Endodermal cell (in vitro differentiated cells): ENCODE measurements at regions not wholly inside any gene's neighbourhood (a gene's known extent, or its start where the extent isn't known, plus 50 kb on each side); places are given as distances from the start of the nearest gene placed in this dataset.

Source experiments
- DNase-seq: peaks from one replicate; pipeline ENCODE4 v3.0.0-alpha.2; 2017
- H3K27ac ChIP-seq: 2 replicates; pipeline ENCODE4 v1.5.1; 2013; ENCODE audit warnings: mild to moderate bottlenecking, low read depth, low read length, moderate library complexity
- H3K27me3 ChIP-seq: 2 replicates; pipeline ENCODE4 v1.6.1; 2013; ENCODE audit warnings: mild to moderate bottlenecking, low read length, moderate library complexity; ENCODE audit not compliant: insufficient read depth, control insufficient read depth, poor library complexity, severe bottlenecking
- H3K36me3 ChIP-seq: 2 replicates; pipeline ENCODE4 v1.7.0; 2013; ENCODE audit warnings: mild to moderate bottlenecking, low read length, moderate library complexity; ENCODE audit not compliant: control insufficient read depth, insufficient read depth
- H3K4me1 ChIP-seq: one replicate; pipeline ENCODE4 v1.7.0; 2013; ENCODE audit warnings: low read length; ENCODE audit not compliant: control insufficient read depth, insufficient read depth
- H3K4me3 ChIP-seq: 2 replicates; pipeline ENCODE4 v1.5.1; 2013; ENCODE audit warnings: mild to moderate bottlenecking, low read length, moderate library complexity
- H3K9ac ChIP-seq: 2 replicates; pipeline ENCODE4 v1.6.1; 2013; ENCODE audit warnings: mild to moderate bottlenecking, low read length, moderate library complexity; ENCODE audit not compliant: poor library complexity, severe bottlenecking; ENCODE audit errors: extremely low read depth
- H3K9me3 ChIP-seq: 2 replicates; pipeline ENCODE4 v1.6.1; 2013; ENCODE audit warnings: mild to moderate bottlenecking, low read length, moderate library complexity; ENCODE audit not compliant: control insufficient read depth
- H3K27ac Mint-ChIP-seq: 2 replicates; pipeline ENCODE4 v1.8.0; 2020; ENCODE audit warnings: mixed read lengths
- H3K27me3 Mint-ChIP-seq: 2 replicates; pipeline ENCODE4 v1.8.0; 2021; ENCODE audit warnings: mild to moderate bottlenecking, mixed read lengths; ENCODE audit not compliant: insufficient read depth
- H3K36me3 Mint-ChIP-seq: 2 replicates; pipeline ENCODE4 v1.8.0; 2020; ENCODE audit warnings: low read depth, mixed read lengths
- H3K4me1 Mint-ChIP-seq: 2 replicates; pipeline ENCODE4 v1.8.0; 2020; ENCODE audit warnings: mixed read lengths
- H3K4me3 Mint-ChIP-seq: 2 replicates; pipeline ENCODE4 v1.8.0; 2020; ENCODE audit warnings: mild to moderate bottlenecking, moderate library complexity, mixed read lengths
- H3K9me3 Mint-ChIP-seq: 2 replicates; pipeline ENCODE4 v1.8.0; 2020; ENCODE audit warnings: mild to moderate bottlenecking, mixed read lengths
- CTCF ChIP-seq: fragments of 200-600 bp; sonication (generic); conservative IDR thresholded peaks from 2 replicates; pipeline ENCODE4 v1.5.0; 2021; ENCODE audit warnings: antibody characterized with exemption, mild to moderate bottlenecking
- WGBS, 2 experiments: methylation state at CpG; one replicate each; pipeline versions ENCODE4 v1.1.5 to v1.1.7; 2013; ENCODE audit warnings: missing lambda C conversion rate in 2 of 2, mixed read lengths in 1 of 2; ENCODE audit not compliant: insufficient coverage in 1 of 2, insufficient read length in 1 of 2; 5-methylcytosine and 5-hydroxymethylcytosine counted together

GRCh38 chr3:104180906-104181305, 1185.8 kb upstream of the ALCAM start:
- 74% methylated on average over 1 of the region's 1 CpG; no CpG with 5 or more reads in 1 of the 2 experiments for WGBS, 2 experiments
- no peaks in the 10 kb centered on the region for H3K27me3 Mint-ChIP-seq
- peaks cover 1% of the 10 kb centered on the region for H3K9me3 Mint-ChIP-seq
- Histone ChIP-seq H3K27ac (no peak overlapping the region), H3K4me1 (no peaks in the 10 kb centered on the region), H3K9me3 (no peaks in the 10 kb centered on the region), H3K4me3 (no peak overlapping the region), H3K9ac (no peak overlapping the region), H3K27me3 (no peaks in the 10 kb centered on the region), H3K36me3 (no peaks in the 10 kb centered on the region)
- DNase-seq = no peak
- no peaks in the 10 kb centered on the region for H3K36me3 Mint-ChIP-seq
- H3K27ac Mint-ChIP-seq = no peak overlapping the region
- no peak for TF ChIP-seq CTCF
- H3K4me1 Mint-ChIP-seq = no peaks in the 10 kb centered on the region
- no peak overlapping the region for H3K4me3 Mint-ChIP-seq

GRCh38 chr3:104190681-104191080, 1176.0 kb upstream of the ALCAM start:
- no peak overlapping the region for H3K27ac Mint-ChIP-seq
- H3K9me3 Mint-ChIP-seq = no peaks in the 10 kb centered on the region

GRCh38 chr3:104198131-104198530, 1168.6 kb upstream of the ALCAM start:
- Histone ChIP-seq H3K9me3 (no peaks in the 10 kb centered on the region), H3K27me3 (no peaks in the 10 kb centered on the region), H3K9ac (no peak overlapping the region), H3K4me3 (no peak overlapping the region), H3K27ac (no peak overlapping the region), H3K36me3 (no peaks in the 10 kb centered on the region), H3K4me1 (no peaks in the 10 kb centered on the region)
- H3K4me1 Mint-ChIP-seq = no peaks in the 10 kb centered on the region
- DNase-seq = no peak
- H3K27ac Mint-ChIP-seq = no peak overlapping the region
- 86% methylated on average over 1 to 2 of the region's 2 CpGs for WGBS, 2 experiments
- TF ChIP-seq CTCF = no peak
- no peak overlapping the region for H3K4me3 Mint-ChIP-seq
- H3K27me3 Mint-ChIP-seq = no peaks in the 10 kb centered on the region
- H3K36me3 Mint-ChIP-seq = no peaks in the 10 kb centered on the region
- H3K9me3 Mint-ChIP-seq = no peaks in the 10 kb centered on the region

More at GRCh38 chr3:104190681-104191080, 1176.0 kb upstream of the ALCAM start:
- Histone ChIP-seq H3K36me3 (no peaks in the 10 kb centered on the region), H3K4me3 (no peak overlapping the region), H3K4me1 (no peaks in the 10 kb centered on the region), H3K27ac (no peak overlapping the region), H3K27me3 (no peaks in the 10 kb centered on the region), H3K9me3 (no peaks in the 10 kb centered on the region), H3K9ac (no peak overlapping the region)
- DNase-seq = no peak
- H3K4me1 Mint-ChIP-seq = no peaks in the 10 kb centered on the region
- TF ChIP-seq CTCF = no peak
- no peaks in the 10 kb centered on the region for H3K36me3 Mint-ChIP-seq
- H3K27me3 Mint-ChIP-seq = no peaks in the 10 kb centered on the region
- no peak overlapping the region for H3K4me3 Mint-ChIP-seq
